Osteocyte (in vitro differentiated cells): ENCODE measurements at regions not wholly inside any gene's neighbourhood (a gene's known extent, or its start where the extent isn't known, plus 50 kb on each side); places are given as distances from the start of the nearest gene placed in this dataset.

Experiments
- DNase-seq: peaks from one replicate; pipeline ENCODE4 v3.0.0; 2021; ENCODE audit warnings: mixed read lengths; ENCODE audit not compliant: unreplicated experiment; ENCODE audit errors: extremely low spot score
- H3K27ac Mint-ChIP-seq: one replicate; pipeline ENCODE4 v1.8.0; 2021; ENCODE audit warnings: mild to moderate bottlenecking, mixed read lengths; ENCODE audit not compliant: unreplicated experiment
- H3K27me3 Mint-ChIP-seq: one replicate; pipeline ENCODE4 v1.8.0; 2021; ENCODE audit warnings: mixed read lengths; ENCODE audit not compliant: unreplicated experiment
- H3K36me3 Mint-ChIP-seq: one replicate; pipeline ENCODE4 v1.8.0; 2021; ENCODE audit warnings: mixed read lengths; ENCODE audit not compliant: unreplicated experiment
- H3K4me1 Mint-ChIP-seq: one replicate; pipeline ENCODE4 v1.8.0; 2021; ENCODE audit warnings: mixed read lengths; ENCODE audit not compliant: unreplicated experiment
- H3K4me3 Mint-ChIP-seq: one replicate; pipeline ENCODE4 v1.8.0; 2021; ENCODE audit warnings: mild to moderate bottlenecking, moderate library complexity, mixed read lengths; ENCODE audit not compliant: unreplicated experiment
- H3K9me3 Mint-ChIP-seq: one replicate; pipeline ENCODE4 v1.8.0; 2021; ENCODE audit warnings: mixed read lengths; ENCODE audit not compliant: unreplicated experiment
- CTCF ChIP-seq: fragments of 200-600 bp; sonication (generic); IDR thresholded peaks from 2 replicates; pipeline ENCODE4 v1.5.0; 2021; ENCODE audit warnings: antibody characterized with exemption, mild to moderate bottlenecking, moderate library complexity

GRCh38 chr11:92728628-92729027 is 240.8 kb upstream of the MTNR1B start:
- H3K4me3 Mint-ChIP-seq = no peak overlapping the region
- no peaks in the 10 kb centered on the region for H3K36me3 Mint-ChIP-seq
- TF ChIP-seq CTCF = no peak
- peaks cover 6% of the 10 kb centered on the region for H3K27me3 Mint-ChIP-seq
- no peaks in the 10 kb centered on the region for H3K4me1 Mint-ChIP-seq
- no peaks in the 10 kb centered on the region for H3K9me3 Mint-ChIP-seq
- DNase-seq = no peak
- H3K27ac Mint-ChIP-seq = no peak overlapping the region

GRCh38 chr11:92735039-92735438 is 234.4 kb upstream of the MTNR1B start:
- H3K27ac Mint-ChIP-seq = no peak overlapping the region
- peaks cover 14% of the 10 kb centered on the region for H3K4me1 Mint-ChIP-seq
- H3K9me3 Mint-ChIP-seq = no peaks in the 10 kb centered on the region
- TF ChIP-seq CTCF = peak; percentile 46
- H3K27me3 Mint-ChIP-seq = peaks cover 4% of the 10 kb centered on the region
- no peaks in the 10 kb centered on the region for H3K36me3 Mint-ChIP-seq
- DNase-seq = no peak
- H3K4me3 Mint-ChIP-seq = no peak overlapping the region

GRCh38 chr11:92738276-92738675 is 231.2 kb upstream of the MTNR1B start:
- Mint-ChIP-seq H3K9me3 (no peaks in the 10 kb centered on the region), H3K4me1 (peaks cover 16% of the 10 kb centered on the region), H3K27ac (no peak overlapping the region), H3K27me3 (peaks cover 2% of the 10 kb centered on the region), H3K36me3 (no peaks in the 10 kb centered on the region), H3K4me3 (no peak overlapping the region)
- DNase-seq = no peak
- no peak for TF ChIP-seq CTCF

GRCh38 chr11:92739041-92739440 is 230.4 kb upstream of the MTNR1B start:
- H3K4me1 Mint-ChIP-seq = peaks cover 16% of the 10 kb centered on the region
- DNase-seq = no peak
- peak overlapping the region; percentile 53 for H3K27ac Mint-ChIP-seq
- no peak for TF ChIP-seq CTCF
- no peak overlapping the region for H3K4me3 Mint-ChIP-seq
- H3K36me3 Mint-ChIP-seq = no peaks in the 10 kb centered on the region
- no peaks in the 10 kb centered on the region for H3K9me3 Mint-ChIP-seq
- no peaks in the 10 kb centered on the region for H3K27me3 Mint-ChIP-seq

- Mint-ChIP-seq H3K36me3 (no peaks in the 10 kb centered on the region), H3K27ac (peak overlapping the region; percentile 53), H3K27me3 (no peaks in the 10 kb centered on the region), H3K4me3 (no peak overlapping the region), H3K4me1 (peaks cover 16% of the 10 kb centered on the region), H3K9me3 (no peaks in the 10 kb centered on the region)
- no peak for DNase-seq
- TF ChIP-seq CTCF = no peak
These were observed 230.0 kb upstream of the MTNR1B start for GRCh38 chr11:92739491-92739890.
